ENCODE measurements at regions not wholly inside any gene's neighbourhood (a gene's known extent, or its start where the extent isn't known, plus 50 kb on each side); places are given as distances from the start of the nearest gene placed in this dataset.

GRCh38 chr4:115923152-115923551 lies 809.7 kb upstream of the NDST4 start:
- TF ChIP-seq PAX5 (IDR thresholded peaks at IDR 0.05; ENCODE audit: insufficient read depth, low read length, severe bottlenecking), result no peak
- no peak for TF ChIP-seq SPI1 (IDR thresholded peaks at IDR 0.05; ENCODE audit: low read depth, low read length)
- no peak for TF ChIP-seq POLR2AphosphoS5 (IDR thresholded peaks at IDR 0.05; ENCODE audit: low read depth, low read length)
- no peak for TF ChIP-seq POLR2A (IDR thresholded peaks at IDR 0.05; ENCODE audit: low read depth, low read length)
- TF ChIP-seq POU2F2 (IDR thresholded peaks at IDR 0.05; ENCODE audit: low read depth, low read length), result no peak
- TF ChIP-seq TAF1 (IDR thresholded peaks at IDR 0.05; ENCODE audit: low read depth, low read length), result no peak
- DNase-seq (ENCODE audit: insufficient read length, low spot score) (no peak), FAIRE-seq (no peak)

DNA sequence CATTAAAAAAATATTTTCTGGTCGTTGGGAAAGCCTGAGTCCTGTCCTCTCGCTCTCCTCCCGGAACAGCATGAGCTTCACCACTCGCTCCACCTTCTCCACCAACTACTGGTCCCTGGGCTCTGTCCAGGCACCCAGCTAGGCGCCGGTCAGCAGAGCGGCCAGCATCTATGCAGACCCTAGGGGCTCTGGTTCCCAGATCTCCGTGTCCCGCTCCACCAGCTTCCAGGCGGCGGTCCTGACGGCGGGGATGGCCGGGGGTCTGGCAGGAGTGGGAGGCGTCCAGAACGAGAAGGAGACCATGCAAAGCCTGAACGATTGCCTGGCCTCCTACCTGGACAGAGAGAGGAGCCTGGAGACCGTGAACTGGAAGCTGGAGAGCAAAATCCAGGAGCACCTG lies 807.2 kb upstream of the NDST4 start:
- TF ChIP-seq PAX5 (IDR thresholded peaks at IDR 0.05; ENCODE audit: insufficient read depth, low read length, severe bottlenecking) (no peak), POU2F2 (IDR thresholded peaks at IDR 0.05; ENCODE audit: low read depth, low read length) (no peak), TAF1 (IDR thresholded peaks at IDR 0.05; ENCODE audit: low read depth, low read length) (no peak), POLR2A (IDR thresholded peaks at IDR 0.05; ENCODE audit: low read depth, low read length) (no peak), SPI1 (IDR thresholded peaks at IDR 0.05; ENCODE audit: low read depth, low read length) (no peak), POLR2AphosphoS5 (IDR thresholded peaks at IDR 0.05; ENCODE audit: low read depth, low read length) (no peak)
- DNase-seq (ENCODE audit: insufficient read length, low spot score) (no peak), FAIRE-seq (no peak)

DNA sequence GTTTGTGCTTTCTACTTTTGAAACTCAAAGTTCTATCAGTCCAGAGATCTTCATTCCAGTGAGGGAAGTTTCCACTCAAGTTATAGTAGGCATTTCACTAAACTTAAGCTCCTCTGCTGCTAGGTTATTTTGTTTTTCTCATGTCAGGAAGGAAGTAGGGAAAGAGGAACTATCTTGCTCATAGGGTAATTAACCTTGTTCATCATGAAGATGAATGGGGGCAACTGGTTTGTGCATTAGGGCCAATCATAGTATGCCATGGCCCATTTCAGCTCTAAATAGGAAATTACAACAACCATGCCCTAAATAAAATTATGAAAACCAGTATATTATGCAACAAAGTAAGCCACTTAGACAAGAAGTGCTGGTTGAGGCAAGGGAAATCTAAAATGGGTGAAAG lies 804.7 kb upstream of the NDST4 start:
- FAIRE-seq, result no peak
- DNase-seq (ENCODE audit: insufficient read length, low spot score), result no peak
- TF ChIP-seq SPI1 (IDR thresholded peaks at IDR 0.05; ENCODE audit: low read depth, low read length) (no peak), PAX5 (IDR thresholded peaks at IDR 0.05; ENCODE audit: insufficient read depth, low read length, severe bottlenecking) (no peak), TAF1 (IDR thresholded peaks at IDR 0.05; ENCODE audit: low read depth, low read length) (no peak), POLR2AphosphoS5 (IDR thresholded peaks at IDR 0.05; ENCODE audit: low read depth, low read length) (no peak), POU2F2 (IDR thresholded peaks at IDR 0.05; ENCODE audit: low read depth, low read length) (no peak)

DNA sequence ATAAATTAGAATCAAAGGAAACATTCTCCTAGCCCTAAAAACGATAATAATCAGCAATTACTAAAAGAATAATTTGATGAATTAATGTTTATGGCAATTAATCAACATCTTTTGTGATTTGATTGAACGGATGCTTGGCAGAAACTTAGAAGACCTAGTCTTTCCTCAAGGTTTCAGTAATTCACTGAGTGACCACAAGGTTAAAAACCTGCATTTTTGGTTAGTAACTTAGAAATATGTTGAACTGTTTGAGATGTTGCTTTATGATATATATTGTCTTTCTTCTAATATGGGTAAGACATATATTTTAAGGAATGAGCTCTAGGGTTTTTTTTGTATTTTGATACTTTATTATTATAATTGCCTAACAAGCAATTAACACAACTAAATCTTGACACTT lies 793.0 kb upstream of the NDST4 start:
- no peak for DNase-seq (ENCODE audit: insufficient read length, low spot score)
- no peak for FAIRE-seq
- TF ChIP-seq PAX5 (IDR thresholded peaks at IDR 0.05; ENCODE audit: insufficient read depth, low read length, severe bottlenecking), result no peak
- no peak for TF ChIP-seq POLR2AphosphoS5 (IDR thresholded peaks at IDR 0.05; ENCODE audit: low read depth, low read length)
- no peak for TF ChIP-seq POLR2A (IDR thresholded peaks at IDR 0.05; ENCODE audit: low read depth, low read length)
- no peak for TF ChIP-seq POU2F2 (IDR thresholded peaks at IDR 0.05; ENCODE audit: low read depth, low read length)
- TF ChIP-seq SPI1 (IDR thresholded peaks at IDR 0.05; ENCODE audit: low read depth, low read length), result no peak
- no peak for TF ChIP-seq TAF1 (IDR thresholded peaks at IDR 0.05; ENCODE audit: low read depth, low read length)

GRCh38 chr4:115883847-115884246 lies 770.4 kb upstream of the NDST4 start:
- TF ChIP-seq POLR2AphosphoS5 (IDR thresholded peaks at IDR 0.05; ENCODE audit: low read depth, low read length), result no peak
- DNase-seq (ENCODE audit: insufficient read length, low spot score) (no peak), FAIRE-seq (no peak)

DNA sequence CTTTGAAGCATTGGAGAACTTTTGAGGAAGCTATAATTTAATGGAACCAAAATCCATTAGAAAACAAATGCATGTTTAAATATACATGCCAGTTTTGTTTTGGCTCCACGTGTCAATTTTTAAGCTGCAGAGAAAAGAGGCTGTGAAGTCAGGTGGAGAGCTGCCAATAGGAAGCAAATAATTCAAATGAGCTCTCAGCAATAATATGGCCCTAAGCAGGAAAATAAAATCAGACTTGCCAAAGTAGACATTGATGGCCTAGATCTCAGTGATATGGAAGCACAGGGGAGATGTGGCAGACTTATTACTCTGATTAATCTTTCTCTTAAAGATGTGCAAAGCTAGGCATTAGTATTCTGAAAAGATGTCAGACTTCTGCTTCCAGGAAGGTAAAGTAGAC lies 769.8 kb upstream of the NDST4 start:
- no peak for TF ChIP-seq POLR2AphosphoS5 (IDR thresholded peaks at IDR 0.05; ENCODE audit: low read depth, low read length)
- no peak for TF ChIP-seq TAF1 (IDR thresholded peaks at IDR 0.05; ENCODE audit: low read depth, low read length)
- TF ChIP-seq POU2F2 (IDR thresholded peaks at IDR 0.05; ENCODE audit: low read depth, low read length), result no peak
- no peak for TF ChIP-seq SPI1 (IDR thresholded peaks at IDR 0.05; ENCODE audit: low read depth, low read length)
- no peak for TF ChIP-seq PAX5 (IDR thresholded peaks at IDR 0.05; ENCODE audit: insufficient read depth, low read length, severe bottlenecking)
- no peak for DNase-seq (ENCODE audit: insufficient read length, low spot score)
- no peak for FAIRE-seq

GRCh38 chr4:115873048-115873447 lies 759.6 kb upstream of the NDST4 start:
- DNase-seq (ENCODE audit: insufficient read length, low spot score) (no peak), FAIRE-seq (no peak)

GRCh38 chr4:115871596-115871995 lies 758.2 kb upstream of the NDST4 start:
- TF ChIP-seq POLR2A (IDR thresholded peaks at IDR 0.05; ENCODE audit: low read depth, low read length) (no peak), POU2F2 (IDR thresholded peaks at IDR 0.05; ENCODE audit: low read depth, low read length) (no peak), POLR2AphosphoS5 (IDR thresholded peaks at IDR 0.05; ENCODE audit: low read depth, low read length) (no peak), TAF1 (IDR thresholded peaks at IDR 0.05; ENCODE audit: low read depth, low read length) (no peak), SPI1 (IDR thresholded peaks at IDR 0.05; ENCODE audit: low read depth, low read length) (no peak), PAX5 (IDR thresholded peaks at IDR 0.05; ENCODE audit: insufficient read depth, low read length, severe bottlenecking) (no peak)
- no peak for FAIRE-seq
- no peak for DNase-seq (ENCODE audit: insufficient read length, low spot score)

More at GRCh38 chr4:115873048-115873447, 759.6 kb upstream of the NDST4 start:
- TF ChIP-seq PAX5 (IDR thresholded peaks at IDR 0.05; ENCODE audit: insufficient read depth, low read length, severe bottlenecking) (no peak), POU2F2 (IDR thresholded peaks at IDR 0.05; ENCODE audit: low read depth, low read length) (no peak)

DNA sequence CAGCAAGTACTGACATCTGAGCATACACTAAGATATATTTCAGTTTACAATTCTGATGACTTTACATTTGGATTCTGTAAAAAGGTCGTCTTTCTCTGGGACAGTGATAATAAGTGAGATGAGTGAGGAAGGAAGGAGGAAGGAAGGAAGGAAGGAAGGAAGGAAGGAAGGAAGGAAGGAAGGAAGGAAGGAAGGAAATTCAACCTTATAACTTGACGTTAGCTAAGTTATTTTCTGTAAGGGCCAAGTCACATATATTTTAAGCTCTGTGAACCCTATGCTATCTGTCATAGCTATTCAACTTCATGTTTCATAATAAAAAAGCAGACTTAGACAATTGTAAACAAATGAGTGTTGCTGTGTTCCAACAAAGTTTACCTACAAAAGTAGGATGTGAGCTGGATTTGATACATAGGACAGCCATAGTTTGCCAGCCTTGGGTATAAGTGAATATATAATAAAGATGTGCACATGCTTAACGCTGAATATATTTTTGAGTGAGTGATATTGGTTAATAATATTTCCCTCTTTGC lies 753.0 kb upstream of the NDST4 start:
- no peak for DNase-seq (ENCODE audit: insufficient read length, low spot score)
- FAIRE-seq, result no peak

GRCh38 chr4:115865736-115866135 lies 752.3 kb upstream of the NDST4 start:
- TF ChIP-seq PAX5 (IDR thresholded peaks at IDR 0.05; ENCODE audit: insufficient read depth, low read length, severe bottlenecking) (no peak), POU2F2 (IDR thresholded peaks at IDR 0.05; ENCODE audit: low read depth, low read length) (no peak), SPI1 (IDR thresholded peaks at IDR 0.05; ENCODE audit: low read depth, low read length) (no peak), POLR2AphosphoS5 (IDR thresholded peaks at IDR 0.05; ENCODE audit: low read depth, low read length) (no peak)
- DNase-seq (ENCODE audit: insufficient read length, low spot score) (no peak), FAIRE-seq (no peak)

More for the DNA sequence above, 753.0 kb upstream of the NDST4 start:
- TF ChIP-seq POU2F2 (IDR thresholded peaks at IDR 0.05; ENCODE audit: low read depth, low read length) (no peak), POLR2A (IDR thresholded peaks at IDR 0.05; ENCODE audit: low read depth, low read length) (no peak), POLR2AphosphoS5 (IDR thresholded peaks at IDR 0.05; ENCODE audit: low read depth, low read length) (no peak), TAF1 (IDR thresholded peaks at IDR 0.05; ENCODE audit: low read depth, low read length) (no peak), PAX5 (IDR thresholded peaks at IDR 0.05; ENCODE audit: insufficient read depth, low read length, severe bottlenecking) (no peak), SPI1 (IDR thresholded peaks at IDR 0.05; ENCODE audit: low read depth, low read length) (no peak)

Measured in GM12891 (cell line).